HL-60 (cell line): ENCODE measurements at regions not wholly inside any gene's neighbourhood (a gene's known extent, or its start where the extent isn't known, plus 50 kb on each side); places are given as distances from the start of the nearest gene placed in this dataset.
"Not testable (repeated sequence)": the region's sequence is repeated elsewhere in the genome, so short reads cannot be mapped to it uniquely, and the experiment has no call there.

Experiments
- SPI1 ChIP-seq: IDR thresholded peaks from 2 replicates; pipeline ENCODE4 v1.6.1; 2012; ENCODE audit warnings: low read depth, mild to moderate bottlenecking, borderline replicate concordance
- TF ChIP-seq, protein P1 (sequence below): IDR thresholded peaks from one replicate; pipeline ENCODE4 v1.5.1; 2011; ENCODE audit warnings: low read length, control low read depth, inconsistent platforms; ENCODE audit not compliant: insufficient read depth

DNA sequence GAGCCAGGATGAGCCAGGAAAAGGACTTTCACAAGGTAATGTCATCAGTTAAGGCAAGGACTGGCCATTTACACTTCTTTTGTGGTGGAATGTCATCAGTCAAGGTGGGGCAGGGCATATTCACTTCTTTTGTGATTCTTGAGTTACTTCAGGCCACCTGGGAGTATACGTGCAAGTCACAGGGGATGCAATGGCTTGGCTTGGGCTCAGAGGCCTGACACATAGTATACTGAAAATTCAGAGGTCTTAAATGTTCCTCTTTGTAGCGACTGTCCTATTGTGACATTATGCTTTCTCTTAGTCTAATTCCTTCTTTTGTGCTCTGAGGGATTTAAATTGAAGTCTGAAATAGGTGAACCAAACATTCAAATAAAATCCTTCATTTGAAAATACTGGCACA lies 121.8 kb upstream of the TFPI start:
- not testable (repeated sequence) for TF ChIP-seq SPI1
- TF ChIP-seq, protein P1, sequence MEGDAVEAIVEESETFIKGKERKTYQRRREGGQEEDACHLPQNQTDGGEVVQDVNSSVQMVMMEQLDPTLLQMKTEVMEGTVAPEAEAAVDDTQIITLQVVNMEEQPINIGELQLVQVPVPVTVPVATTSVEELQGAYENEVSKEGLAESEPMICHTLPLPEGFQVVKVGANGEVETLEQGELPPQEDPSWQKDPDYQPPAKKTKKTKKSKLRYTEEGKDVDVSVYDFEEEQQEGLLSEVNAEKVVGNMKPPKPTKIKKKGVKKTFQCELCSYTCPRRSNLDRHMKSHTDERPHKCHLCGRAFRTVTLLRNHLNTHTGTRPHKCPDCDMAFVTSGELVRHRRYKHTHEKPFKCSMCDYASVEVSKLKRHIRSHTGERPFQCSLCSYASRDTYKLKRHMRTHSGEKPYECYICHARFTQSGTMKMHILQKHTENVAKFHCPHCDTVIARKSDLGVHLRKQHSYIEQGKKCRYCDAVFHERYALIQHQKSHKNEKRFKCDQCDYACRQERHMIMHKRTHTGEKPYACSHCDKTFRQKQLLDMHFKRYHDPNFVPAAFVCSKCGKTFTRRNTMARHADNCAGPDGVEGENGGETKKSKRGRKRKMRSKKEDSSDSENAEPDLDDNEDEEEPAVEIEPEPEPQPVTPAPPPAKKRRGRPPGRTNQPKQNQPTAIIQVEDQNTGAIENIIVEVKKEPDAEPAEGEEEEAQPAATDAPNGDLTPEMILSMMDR: not testable (repeated sequence)
